ENCODE measurements at regions not wholly inside any gene's neighbourhood (a gene's known extent, or its start where the extent isn't known, plus 50 kb on each side); places are given as distances from the start of the nearest gene placed in this dataset.

DNA sequence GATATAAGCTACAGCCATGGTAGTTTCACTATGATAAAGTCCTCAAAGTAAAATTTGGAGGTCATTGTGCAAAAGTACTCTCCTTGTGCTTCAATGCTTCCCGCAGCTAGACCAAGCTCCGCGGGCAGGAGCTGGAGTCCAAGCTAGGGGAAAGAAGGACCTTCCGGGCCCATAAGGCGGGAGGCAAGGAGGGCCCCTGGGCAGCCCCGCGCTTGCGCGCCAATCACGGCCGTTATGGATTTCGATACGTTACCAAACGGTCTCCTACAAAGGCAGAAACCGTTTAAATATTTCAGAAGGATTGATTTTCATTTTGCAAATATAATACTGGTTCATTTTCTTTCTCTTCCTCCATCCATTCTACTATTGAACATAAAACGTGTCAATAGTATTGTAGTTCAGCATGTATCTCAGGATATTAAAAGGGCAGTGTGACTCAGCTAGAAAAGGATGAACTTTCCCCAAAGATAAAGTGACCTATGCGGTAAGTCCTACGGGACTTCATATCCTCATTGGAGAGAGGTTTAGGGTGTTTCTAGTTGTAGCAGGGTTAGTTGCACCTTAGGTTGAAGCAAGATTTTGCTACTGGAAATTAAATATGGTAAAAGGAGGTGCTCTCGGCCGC is 128.0 kb downstream of the KIF20B start:
- DNase-seq: no peak

DNA sequence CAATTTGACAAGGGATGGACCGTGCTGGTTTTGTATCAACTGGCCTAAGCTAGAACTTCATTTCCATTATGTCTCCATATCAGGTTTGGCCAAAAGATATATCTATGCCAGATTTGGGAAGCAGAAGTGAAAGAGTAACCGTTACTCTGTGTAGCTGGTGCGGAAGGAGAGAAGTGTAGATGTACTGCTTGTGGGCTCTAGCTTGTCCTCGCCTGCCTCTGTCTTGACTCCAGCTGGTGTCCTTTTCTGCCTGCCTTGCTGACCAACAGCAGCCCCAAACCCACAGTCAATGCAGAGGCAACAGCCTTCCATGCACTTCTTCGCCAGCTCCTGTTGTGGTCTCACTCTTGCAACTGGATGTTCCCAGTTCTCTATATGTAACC is 128.5 kb downstream of the KIF20B start:
- DNase-seq: no peak

DNA sequence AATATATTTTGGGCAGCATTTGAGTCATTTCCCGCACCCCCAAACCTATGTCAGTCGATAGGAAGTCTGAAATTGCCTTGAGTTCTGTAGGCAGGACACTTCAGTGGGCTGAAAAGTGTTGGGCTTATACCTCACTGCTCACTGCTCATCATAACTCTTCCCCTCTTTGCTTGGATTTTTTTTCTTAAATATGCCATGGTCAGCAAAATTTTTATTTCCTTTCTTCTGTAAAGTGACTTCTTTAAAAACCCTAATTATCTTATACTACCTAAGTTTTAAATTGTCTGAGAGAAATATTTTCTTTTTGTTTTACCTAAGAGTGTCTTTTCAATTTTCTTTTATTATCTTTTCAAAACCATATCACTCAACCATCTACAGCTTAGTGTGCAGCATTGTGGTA is 129.2 kb downstream of the KIF20B start:
- no peak for DNase-seq

DNA sequence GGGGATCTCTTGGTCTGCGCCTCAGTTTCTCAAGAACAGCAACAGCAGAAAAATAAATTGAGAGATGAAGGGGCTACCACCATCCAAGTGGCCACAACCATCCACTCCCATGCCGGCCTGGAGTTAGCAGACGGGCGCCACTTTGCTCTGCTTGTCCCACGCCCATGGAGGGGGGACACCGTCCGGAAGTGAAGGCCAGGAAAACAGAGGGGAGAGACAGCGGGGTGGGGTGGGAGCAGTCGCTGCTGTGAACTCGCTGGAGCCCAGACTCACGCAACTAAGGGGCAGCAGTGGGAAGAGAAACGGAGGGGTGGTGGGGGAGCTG is 135.4 kb downstream of the KIF20B start:
- DNase-seq: no peak

DNA sequence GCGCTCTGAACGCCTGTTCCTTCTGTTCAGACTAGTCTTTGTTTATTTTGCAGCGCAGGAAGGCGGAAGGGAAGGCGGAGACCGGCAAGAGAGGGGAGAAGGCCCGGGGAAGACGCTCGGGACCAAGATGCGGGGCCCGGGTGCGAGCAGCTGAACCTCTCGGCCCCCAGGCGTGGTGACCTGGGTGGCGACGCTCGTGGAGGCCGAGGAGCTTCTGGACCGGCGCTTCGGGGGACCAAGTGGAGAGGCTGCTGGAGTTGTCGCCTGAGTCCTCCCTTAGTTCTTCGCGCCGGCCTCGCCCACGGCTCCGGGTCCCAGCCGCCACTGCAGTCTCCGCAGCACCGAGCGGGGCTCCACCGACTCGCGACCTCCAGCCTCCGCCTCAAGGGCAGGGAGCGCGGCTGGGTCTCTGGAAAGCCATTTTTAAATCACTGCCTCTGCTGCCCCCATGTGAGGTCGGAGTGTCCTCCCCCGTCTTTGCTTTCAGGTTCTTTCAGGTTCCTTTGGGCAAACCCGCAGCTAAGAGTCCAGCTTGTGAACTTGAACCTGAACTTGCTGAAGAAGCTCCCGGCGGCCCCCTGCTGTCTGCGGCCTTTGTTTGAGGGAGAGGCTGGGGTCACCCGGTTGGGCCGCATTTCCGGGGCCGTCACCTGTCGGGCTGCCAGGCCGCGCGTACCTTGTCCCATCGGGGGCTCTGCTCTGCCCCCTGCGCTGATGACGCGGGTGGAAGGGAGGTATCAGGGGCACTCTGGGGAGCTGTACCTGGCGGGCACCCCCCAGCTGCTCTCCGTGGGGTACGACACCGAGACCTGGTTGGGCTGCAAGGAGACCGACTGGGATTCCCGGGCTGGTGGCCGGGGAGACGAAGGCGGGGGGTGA is 136.0 kb downstream of the KIF20B start:
- DNase-seq: no peak

DNA sequence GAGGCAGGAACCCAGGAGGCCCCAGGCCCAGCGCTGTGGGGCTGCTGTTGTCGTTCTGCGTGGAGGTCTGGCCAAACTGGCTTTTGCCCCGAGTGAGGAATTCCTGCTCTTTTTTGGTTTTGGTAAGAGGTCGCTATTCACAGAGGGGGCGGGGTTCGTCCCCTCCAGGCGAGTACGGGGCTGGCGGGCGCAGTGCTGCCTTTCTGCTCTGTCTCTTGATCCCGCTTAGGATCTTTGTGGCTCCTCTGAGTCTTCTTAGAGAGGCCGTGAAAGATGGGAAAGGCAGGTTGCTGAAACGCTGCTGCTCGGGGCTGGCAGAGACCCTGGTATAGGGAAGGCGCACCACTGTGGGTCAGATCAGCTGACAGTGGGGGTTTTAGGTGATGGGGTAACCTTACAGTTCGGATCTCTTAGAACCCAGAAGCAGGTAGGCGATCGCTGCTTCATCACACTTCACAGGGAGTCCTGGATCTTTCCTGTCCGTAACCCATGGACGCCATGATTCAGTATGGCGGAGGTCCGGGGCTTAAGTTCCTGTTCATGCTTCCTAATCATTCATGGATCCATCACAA is 136.7 kb downstream of the KIF20B start:
- DNase-seq: no peak

DNA sequence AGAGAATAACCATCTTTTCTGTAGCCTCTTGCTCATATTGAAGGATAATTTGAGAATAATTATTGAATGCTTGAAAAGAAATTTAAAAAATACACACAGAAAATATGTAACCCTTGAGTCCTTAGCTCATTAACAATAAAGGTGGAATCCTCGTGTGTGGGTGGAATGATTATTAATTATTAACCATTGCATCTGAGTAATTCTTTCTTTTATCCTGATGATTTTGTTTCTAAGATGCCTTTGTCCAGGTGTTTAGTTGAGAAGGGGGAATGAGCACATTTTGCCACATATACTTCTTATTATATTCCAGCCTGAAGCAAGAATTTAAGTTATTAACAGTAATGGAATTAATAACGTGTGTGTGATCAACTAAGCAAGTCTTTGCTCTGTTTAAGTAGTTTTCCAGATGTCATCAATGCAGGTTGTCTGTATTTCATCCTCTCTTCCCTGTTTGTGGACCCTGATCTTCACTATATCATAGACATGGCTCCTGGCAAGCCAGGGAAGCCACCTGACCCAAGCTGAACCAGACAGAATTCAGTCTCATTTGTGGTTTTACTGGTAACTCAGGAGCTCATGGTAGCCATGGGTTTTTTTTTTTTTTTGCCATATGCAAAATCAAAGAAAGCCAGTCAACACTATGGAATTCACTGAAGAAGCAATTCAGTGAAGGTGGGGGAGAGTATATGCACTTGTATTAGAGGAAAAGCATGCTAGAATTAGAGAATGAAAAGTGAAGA is 144.3 kb downstream of the KIF20B start:
- DNase-seq: no peak

DNA sequence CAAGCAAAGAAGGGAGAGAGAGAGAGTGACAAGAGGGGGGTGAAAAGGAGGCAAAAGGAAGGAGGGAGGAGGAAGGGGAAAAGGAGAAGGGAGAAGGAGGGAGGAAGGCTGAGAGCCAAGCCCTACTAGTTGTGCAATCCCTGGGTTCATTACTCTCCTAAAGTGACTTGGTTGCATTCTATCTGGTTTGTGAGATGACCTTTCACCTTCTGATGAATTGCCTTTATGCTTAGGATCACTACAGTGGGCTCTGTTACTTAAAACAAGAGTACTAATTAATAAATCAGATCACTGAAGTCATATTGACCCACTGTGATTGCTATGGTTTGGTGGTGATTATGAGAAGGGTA is 144.9 kb downstream of the KIF20B start:
- no peak for DNase-seq

DNA sequence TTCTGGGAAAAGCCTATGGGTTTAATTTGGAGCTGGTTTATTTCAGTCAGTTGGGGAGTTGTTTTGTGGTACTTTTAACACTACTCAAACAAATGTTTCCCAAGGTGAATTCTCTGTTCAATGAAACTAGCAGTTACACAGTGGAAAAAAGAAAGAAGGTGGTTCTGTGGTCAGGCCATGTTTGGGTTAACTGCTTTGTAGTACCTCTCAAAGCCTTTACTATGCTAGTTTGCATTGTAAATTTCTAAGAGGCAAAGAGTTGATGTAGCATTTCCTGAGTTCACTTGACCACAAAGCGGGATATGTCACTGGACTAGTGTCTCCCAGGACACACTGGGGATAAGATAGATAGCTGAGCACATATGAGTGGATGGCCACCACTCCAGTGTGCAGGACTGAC is 145.4 kb downstream of the KIF20B start:
- no peak for DNase-seq

DNA sequence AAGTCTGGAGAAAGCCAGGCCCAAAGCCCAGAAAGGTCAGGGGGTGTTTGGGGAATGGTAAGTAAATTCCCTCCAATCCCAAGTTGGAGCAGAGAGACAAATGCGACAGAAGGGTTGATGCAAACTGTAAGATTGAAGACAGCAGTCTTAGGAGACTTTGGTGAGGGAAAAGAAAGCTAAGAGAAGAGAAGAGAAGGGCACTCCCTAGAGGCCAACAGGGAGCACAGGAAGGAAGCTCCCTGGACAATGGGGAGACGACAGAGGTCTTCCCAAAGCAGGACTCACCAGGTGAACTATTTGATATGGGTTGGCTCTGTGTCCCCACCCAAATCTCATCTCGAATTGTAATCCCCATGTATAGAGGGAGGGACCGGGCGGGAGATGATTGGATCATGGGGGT is 151.5 kb downstream of the KIF20B start:
- DNase-seq: no peak

DNA sequence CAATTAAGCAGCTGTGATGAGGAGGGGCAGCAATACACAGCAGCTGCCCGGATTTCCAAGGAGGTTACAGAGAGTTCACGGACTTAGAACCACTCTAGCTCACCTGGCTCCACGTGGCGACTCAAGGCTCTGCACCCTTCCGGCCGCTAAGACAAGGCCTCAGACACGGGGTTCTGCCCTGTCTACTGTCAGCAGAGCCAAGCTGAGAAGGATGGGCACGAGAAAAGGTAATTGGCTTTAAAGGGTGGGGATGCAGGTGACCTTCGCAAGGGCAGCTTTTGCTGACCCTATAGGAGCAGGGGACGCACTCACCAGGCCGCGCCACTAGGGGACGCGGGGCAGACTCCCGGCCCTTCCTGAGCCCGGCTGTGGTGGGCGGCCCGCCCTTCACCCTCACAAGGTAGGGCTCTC is 152.4 kb downstream of the KIF20B start:
- DNase-seq: no peak

DNA sequence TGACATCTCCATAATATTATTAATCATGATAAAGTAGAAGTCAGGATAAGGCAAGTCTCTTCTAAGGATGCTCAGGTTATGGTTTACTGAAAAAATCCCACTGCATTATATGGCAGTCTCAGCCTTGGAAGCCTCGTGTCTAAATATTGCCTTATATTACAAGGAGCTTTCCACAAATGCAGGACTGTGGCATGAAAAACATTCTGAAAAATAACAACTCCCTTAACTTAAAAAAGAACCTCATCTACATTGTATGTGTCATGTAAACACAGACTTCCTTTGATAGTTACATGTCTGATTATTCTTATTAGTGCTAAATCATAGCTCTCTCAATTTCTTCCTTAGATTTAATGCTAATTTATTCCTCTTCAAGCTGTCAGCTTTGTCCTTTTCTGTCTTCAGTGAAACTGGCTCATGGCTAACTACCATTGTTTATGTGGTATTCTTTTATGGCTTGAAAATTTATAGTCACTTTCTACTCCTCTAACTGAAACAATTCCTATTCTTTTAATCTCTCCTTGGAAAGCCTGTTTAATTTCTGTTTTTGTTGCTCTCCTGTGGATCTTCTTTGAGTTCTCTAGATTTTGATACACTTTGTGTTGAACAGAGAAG is 156.1 kb downstream of the KIF20B start:
- DNase-seq: no peak

DNA sequence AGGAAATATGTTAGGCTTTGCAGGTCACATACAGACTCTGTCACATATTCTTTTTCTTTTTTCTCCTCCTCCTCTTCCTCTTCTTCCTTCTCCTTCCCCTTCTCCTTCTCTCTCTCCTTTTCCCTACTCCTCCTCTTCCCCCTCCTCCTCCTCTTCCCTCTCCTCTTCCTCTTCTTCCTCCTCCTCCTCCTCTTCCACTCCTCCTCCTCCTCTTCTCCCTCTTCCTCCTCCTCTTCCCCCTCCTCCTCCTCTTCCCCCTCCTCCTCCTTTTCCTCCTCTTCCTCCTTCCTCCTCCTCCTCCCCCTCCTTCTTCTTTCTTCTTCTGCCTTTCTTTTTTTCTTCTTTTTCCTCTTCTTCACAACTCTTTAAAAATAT is 159.8 kb downstream of the KIF20B start:
- no peak for DNase-seq

DNA sequence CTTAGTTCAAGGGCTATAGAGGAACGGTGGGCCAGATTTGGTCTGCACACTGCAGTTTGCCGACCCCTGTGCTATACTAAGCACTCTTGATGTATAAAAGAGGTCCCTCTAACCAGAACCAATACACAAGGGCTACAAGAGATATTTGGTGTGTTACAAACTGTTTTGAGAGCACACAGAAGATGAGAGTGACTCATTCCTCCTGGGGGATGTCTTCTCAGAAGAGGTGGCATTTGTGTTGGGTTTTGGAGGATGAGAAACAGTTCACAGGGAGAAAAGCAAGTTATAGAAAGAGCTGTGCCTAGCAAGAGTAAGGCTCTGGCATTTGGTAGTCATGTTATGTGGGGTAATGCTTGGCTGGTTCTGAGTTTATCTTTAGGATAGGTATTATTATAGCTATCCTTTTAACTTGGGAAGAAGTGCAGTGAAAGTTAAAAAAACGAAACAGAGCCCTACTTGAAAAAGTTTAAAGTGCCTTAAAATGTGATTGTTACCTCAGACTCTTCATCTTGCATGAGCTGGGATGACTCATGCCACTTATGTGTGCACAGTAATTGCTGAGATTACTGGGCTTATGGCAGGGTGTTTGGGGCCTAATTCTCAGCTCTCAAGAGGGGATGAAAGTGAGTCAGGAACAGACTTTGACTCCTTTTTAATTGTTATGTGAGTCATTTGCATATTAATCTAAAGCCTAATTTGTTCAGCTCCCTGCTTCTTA is 160.4 kb downstream of the KIF20B start:
- DNase-seq: no peak

DNA sequence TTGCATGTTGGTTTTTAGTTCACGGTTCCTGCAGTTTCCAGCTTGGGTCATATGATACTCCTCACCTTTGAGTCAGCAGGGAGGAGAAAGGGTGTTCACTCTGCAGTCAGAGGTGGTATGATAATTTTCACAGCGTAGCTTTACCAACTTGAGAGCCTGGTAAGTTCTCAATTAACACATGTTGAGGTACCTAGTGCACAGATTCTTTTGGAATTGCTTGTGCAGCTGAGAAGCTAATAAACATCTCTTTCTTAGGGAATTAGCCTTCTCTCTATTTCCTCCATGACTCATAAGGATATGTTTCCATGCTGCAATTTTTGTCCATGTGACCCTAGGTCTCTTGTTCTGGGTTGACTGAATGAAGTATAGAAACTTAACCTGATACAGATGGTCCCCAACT is 166.6 kb downstream of the KIF20B start:
- no peak for DNase-seq

DNA sequence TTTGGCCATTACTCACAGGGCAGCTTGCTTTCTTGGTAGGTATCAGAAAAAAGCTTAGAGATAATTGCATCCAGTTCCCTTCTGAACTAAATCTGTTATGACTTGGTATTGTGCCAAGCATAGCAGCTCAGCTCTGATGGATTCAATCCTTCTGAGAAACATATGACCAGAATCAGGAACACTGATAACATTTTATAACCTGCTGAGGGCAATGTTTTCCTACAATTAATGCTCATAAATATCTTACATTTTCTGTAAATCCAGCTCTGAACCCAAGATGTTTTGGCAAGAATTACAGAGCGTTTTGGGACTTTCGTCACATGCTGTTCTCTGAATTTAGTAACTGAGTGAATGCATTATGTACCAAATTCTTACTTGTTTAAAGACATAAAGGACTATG is 167.8 kb downstream of the KIF20B start:
- DNase-seq: no peak

DNA sequence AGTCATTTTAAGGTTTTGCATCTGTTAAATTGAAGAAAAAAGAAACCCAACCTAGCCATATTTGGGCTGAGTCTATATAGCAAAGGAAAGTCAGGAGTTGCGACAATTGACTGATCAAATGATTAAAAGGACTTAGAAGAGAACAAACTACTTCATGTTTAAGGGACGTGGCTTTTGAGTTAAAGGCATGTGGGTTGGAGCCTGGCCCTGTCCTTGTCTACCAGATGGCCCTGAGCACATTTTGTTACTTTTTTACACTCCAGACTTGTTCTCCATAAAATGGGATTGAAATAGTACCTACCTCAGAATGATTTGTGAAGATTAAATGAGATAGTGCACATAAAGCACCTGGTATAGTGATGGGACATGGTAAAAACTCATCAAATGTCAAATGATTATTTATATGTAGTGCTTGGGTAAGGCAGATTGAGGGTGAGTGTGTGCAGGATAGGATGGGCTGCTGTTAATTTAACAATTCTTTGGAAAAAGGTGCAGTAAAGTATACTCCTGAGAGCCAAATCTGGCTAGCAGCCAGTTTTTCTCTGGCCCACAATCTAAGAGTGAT is 168.3 kb downstream of the KIF20B start:
- DNase-seq: no peak

DNA sequence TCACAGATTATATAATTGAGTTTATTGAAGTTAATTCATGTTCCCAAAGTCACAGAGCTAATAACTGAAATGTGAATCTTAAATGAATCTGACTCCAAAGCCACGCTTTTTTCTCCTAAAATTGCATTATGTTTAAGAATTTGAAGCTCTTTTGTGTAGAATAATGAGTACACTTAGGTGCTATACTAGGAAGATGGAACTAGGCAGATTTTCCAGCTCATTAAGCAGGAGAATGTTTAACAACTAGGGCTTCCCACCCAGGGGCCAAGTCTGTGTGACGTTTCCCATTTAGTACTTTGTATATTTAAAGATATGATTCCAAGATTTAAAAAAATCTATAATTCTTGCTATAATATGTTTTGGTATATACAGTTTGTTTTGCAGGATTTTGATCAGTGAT is 169.5 kb downstream of the KIF20B start:
- DNase-seq: no peak

DNA sequence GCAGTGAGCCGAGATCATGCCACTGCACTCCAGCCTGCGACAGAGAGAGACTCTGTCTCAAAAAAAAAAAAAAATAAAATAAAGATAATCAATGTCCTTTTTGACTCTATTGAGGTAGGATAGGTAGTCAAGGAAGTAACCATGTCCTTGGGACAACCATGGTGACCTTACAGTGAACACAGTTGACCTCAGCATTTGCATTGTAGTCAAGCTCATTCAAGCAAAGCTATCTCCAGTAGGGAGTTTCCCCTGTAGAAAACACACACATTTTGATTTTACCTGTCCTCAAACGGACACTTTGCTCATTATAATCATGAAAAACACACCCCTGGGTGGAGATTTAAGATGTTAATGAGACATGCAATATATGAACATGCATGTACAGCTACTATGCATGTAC is 171.7 kb downstream of the KIF20B start:
- no peak for DNase-seq

DNA sequence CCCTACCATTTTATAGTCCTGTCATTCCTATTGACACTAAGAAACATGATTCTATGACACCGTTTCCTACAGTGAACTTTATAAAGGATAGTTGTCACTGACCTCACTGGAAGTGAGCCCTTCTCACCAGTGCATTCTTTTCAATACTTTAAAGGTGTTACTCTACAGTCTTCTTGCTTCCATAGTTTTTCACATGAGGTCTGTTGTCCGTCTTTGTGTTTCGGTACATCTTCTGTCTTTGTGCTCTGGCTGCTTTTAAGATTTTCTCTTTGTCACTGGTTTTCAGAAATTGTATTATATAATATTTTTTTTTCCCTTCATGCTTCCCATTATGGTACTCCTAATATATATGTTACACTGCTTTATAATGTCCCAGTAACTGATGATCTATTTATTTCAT is 174.2 kb downstream of the KIF20B start:
- no peak for DNase-seq

DNA sequence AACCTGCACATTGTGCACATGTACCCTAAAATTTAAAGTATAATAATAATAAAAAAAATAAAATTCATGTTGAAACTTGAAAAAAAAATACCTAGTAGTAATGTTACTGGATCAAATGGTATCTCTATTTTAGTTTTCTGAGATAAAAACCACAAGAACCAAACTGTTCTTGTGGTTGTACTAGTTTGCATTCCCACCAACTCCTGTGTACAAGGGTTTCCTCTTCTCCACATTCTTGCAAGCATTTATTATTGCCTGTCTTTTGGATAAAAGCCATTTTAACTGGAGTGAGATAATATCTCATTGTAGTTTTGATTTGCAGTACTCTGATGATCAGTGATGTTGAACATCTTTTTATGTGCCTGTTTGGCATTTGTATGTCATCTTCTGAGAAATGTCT is 177.7 kb downstream of the KIF20B start:
- no peak for DNase-seq

DNA sequence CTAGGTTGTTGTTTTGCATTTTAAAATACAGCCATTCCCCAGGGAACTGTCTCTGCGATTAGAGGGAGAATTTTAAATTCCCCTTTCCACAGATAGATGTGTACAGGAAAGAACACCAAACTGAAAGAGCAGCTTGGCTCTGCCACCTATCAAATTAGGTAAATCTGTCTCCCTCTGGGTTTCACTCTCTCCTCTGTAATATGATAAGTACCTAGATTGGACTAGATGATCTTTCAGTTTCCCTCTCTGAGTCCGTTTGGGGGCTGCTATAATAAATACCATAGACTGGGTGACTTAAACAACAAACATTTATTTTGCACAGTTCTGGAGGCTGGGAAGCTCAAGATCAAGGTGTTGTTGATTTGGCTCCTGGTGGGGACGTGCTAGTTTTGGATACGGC is 186.0 kb downstream of the KIF20B start:
- no peak for DNase-seq

DNA sequence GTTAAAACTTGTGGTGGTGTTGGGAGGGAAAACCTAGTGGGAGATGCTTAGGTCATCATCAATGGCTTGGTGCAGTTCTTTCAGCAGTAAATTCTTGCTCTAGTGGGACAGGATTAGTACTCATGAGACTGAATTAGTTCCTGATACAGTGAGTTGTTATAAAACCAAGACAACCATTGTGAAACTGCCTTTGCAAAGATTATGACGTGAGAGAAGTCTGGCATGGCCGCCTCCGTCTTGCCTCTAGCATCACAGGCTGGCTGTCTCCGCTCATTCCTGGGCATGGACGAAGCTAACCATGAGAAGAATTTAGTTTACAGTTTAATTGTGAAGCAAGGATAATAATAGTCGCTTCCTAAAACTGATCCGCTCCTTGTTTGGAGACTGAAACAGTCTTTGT is 186.4 kb downstream of the KIF20B start:
- DNase-seq: no peak
